Gastroesophageal sphincter (tissue), 4 donors: ENCODE measurements at regions not wholly inside any gene's neighbourhood (a gene's known extent, or its start where the extent isn't known, plus 50 kb on each side); places are given as distances from the start of the nearest gene placed in this dataset.

Experiments
- ATAC-seq: fragments of 150-250 bp; one replicate; pipeline ENCODE4 v1.9.1; 2016; ENCODE audit warnings: mild to moderate bottlenecking, moderate library complexity
- H3K27ac ChIP-seq, 4 donors: fragments of 200-600 bp; sonication (generic) in 3 of 4; 1 replicate in 3 of 4; 2 replicates in 1 of 4; pipeline ENCODE4 v1.5.1; 2016 to 2019
- H3K27me3 ChIP-seq: fragments of 200-600 bp; sonication (generic); one replicate; pipeline ENCODE4 v1.5.1; 2019
- H3K36me3 ChIP-seq, 2 donors: fragments of 200-600 bp; sonication (generic); one replicate each; pipeline ENCODE4 v1.5.1; 2019; ENCODE audit warnings: control low read depth in 1 of 2
- H3K4me1 ChIP-seq, 3 donors: fragments of 200-600 bp; sonication (generic); 1 replicate in 2 of 3; 2 replicates in 1 of 3; pipeline ENCODE4 v1.5.1; 2016 to 2019; ENCODE audit warnings: control low read depth in 2 of 3
- H3K4me3 ChIP-seq, 2 donors: fragments of 200-600 bp; sonication (generic); one replicate each; pipeline ENCODE4 v1.5.1; 2019; ENCODE audit warnings: mild to moderate bottlenecking in 1 of 2, moderate library complexity in 1 of 2
- H3K9me3 ChIP-seq, 3 donors: fragments of 200-600 bp; sonication (generic); one replicate each; pipeline ENCODE4 v1.5.1; 2017 to 2019; ENCODE audit warnings: control low read depth in 2 of 3
- CTCF ChIP-seq, 4 experiments: fragments of 200-600 bp in 2 of 4; fragments of 450-650 bp in 2 of 4; sonication (generic) in 1 of 4; IDR thresholded peaks; one replicate each; pipeline ENCODE4 v1.5.1; 2017 to 2019; ENCODE audit warnings: antibody characterized with exemption in 4 of 4, mild to moderate bottlenecking in 2 of 4, moderate library complexity in 2 of 4
- EP300 ChIP-seq: sonication (generic); formaldehyde crosslinking; IDR thresholded peaks from one replicate; pipeline ENCODE4 v1.6.1; 2017; ENCODE audit warnings: antibody characterized with exemption, mild to moderate bottlenecking
- POLR2A ChIP-seq, 2 donors: fragments of 450-650 bp; IDR thresholded peaks; one replicate each; pipeline ENCODE4 v1.6.1; 2017; ENCODE audit warnings: antibody characterized with exemption in 2 of 2, mild to moderate bottlenecking in 2 of 2, moderate library complexity in 1 of 2
- POLR2AphosphoS5 ChIP-seq: sonication (generic); formaldehyde crosslinking; IDR thresholded peaks from one replicate; pipeline ENCODE4 v1.6.1; 2017; ENCODE audit warnings: antibody characterized with exemption
- WGBS, 2 donors: methylation state at CpG; one replicate each; pipeline ENCODE4 v1.1.5; 2018; ENCODE audit warnings: low coverage in 1 of 2; 5-methylcytosine and 5-hydroxymethylcytosine counted together

GRCh38 chr10:4351723-4352413 is 474.1 kb upstream of the AKR1E2 start:
- Histone ChIP-seq H3K36me3 (no peaks in the 10 kb centered on the region), H3K27ac (peak overlapping the region in 3 of 4 donors; percentile 75 to 78 (median 75)), H3K4me3 (no peak overlapping the region), H3K4me1 (peaks cover 6 to 35% (median 13%) of the 10 kb centered on the region in 3 donors), H3K27me3 (no peaks in the 10 kb centered on the region), H3K9me3 (no peaks in the 10 kb centered on the region)
- 20 to 68% methylated on average over 1 to 2 of the region's 3 CpGs for WGBS, 2 donors
- peak; percentile 20 for ATAC-seq
- TF ChIP-seq EP300 (no peak), POLR2AphosphoS5 (no peak), CTCF (IDR thresholded peaks at IDR 0.05) (no peak)

- no peak overlapping the region for H3K4me3 ChIP-seq
- no peaks in the 10 kb centered on the region for H3K9me3 ChIP-seq
- H3K27me3 ChIP-seq, result no peaks in the 10 kb centered on the region
- H3K36me3 ChIP-seq, result no peaks in the 10 kb centered on the region
- ATAC-seq, result no peak
- 78 to 88% methylated on average over 6 of the region's 6 CpGs for WGBS, 2 donors
- H3K27ac ChIP-seq, result peak overlapping the region in 1 of 4 donors; percentile 7
- TF ChIP-seq POLR2AphosphoS5 (no peak), CTCF (IDR thresholded peaks at IDR 0.05) (no peak), POLR2A (IDR thresholded peaks at IDR 0.05) (no peak), EP300 (no peak)
- H3K4me1 ChIP-seq, result peaks cover 5 to 41% (median 16%) of the 10 kb centered on the region in 3 donors
Measured at GRCh38 chr10:4347397-4347796, 478.6 kb upstream of the AKR1E2 start.

GRCh38 chr10:4345877-4346646 is 479.9 kb upstream of the AKR1E2 start:
- H3K27ac ChIP-seq, result peak overlapping the region; percentile 84 to 96 (median 88)
- H3K4me1 ChIP-seq, result peaks cover 5 to 31% (median 16%) of the 10 kb centered on the region in 3 donors
- no peaks in the 10 kb centered on the region for H3K27me3 ChIP-seq
- no peaks in the 10 kb centered on the region for H3K9me3 ChIP-seq
- H3K36me3 ChIP-seq, result no peaks in the 10 kb centered on the region
- no peak for ATAC-seq
- no peak for TF ChIP-seq POLR2A (IDR thresholded peaks at IDR 0.05)
- no peak for TF ChIP-seq EP300
- TF ChIP-seq CTCF (IDR thresholded peaks at IDR 0.05), result peak in 1 of 4 experiments; percentile 33
- peak; percentile 30 for TF ChIP-seq POLR2AphosphoS5
- H3K4me3 ChIP-seq, result no peak overlapping the region
- WGBS, 2 donors, result 19 to 25% methylated on average over 2 of the region's 2 CpGs

- Histone ChIP-seq H3K27ac (peak overlapping the region; percentile 84 to 96 (median 88)), H3K9me3 (no peaks in the 10 kb centered on the region), H3K27me3 (no peaks in the 10 kb centered on the region), H3K4me3 (no peak overlapping the region), H3K36me3 (no peaks in the 10 kb centered on the region), H3K4me1 (peaks cover 5 to 31% (median 16%) of the 10 kb centered on the region in 3 donors)
- peak; percentile 95 for ATAC-seq
- TF ChIP-seq CTCF (IDR thresholded peaks at IDR 0.05), result peak in 3 of 4 experiments; percentile 21 to 54 (median 53)
- peak; percentile 89 for TF ChIP-seq POLR2AphosphoS5
- no peak for TF ChIP-seq EP300
- TF ChIP-seq POLR2A (IDR thresholded peaks at IDR 0.05), result no peak
- WGBS, 2 donors, result 14 to 15% methylated on average over 10 of the region's 10 CpGs
Measured at GRCh38 chr10:4344492-4344994, 481.5 kb upstream of the AKR1E2 start.
